Duodenal mucosa (tissue), 2 donors: ENCODE measurements at regions not wholly inside any gene's neighbourhood (a gene's known extent, or its start where the extent isn't known, plus 50 kb on each side); places are given as distances from the start of the nearest gene placed in this dataset.

Experiments
- H3K27ac ChIP-seq: one replicate; pipeline ENCODE4 v1.7.0; 2013; ENCODE audit warnings: low read depth, low read length
- H3K27me3 ChIP-seq, 2 donors: one replicate each; pipeline ENCODE4 v1.7.0; 2013; ENCODE audit warnings: low read length in 2 of 2, control low read depth in 1 of 2; ENCODE audit not compliant: insufficient read depth in 2 of 2, control insufficient read depth in 1 of 2
- H3K36me3 ChIP-seq, 2 donors: one replicate each; pipeline ENCODE4 v1.7.0; 2013; ENCODE audit warnings: low read length in 2 of 2, control low read depth in 1 of 2; ENCODE audit not compliant: insufficient read depth in 2 of 2, control insufficient read depth in 1 of 2
- H3K4me1 ChIP-seq, 2 donors: one replicate each; pipeline ENCODE4 v1.7.0; 2013; ENCODE audit warnings: low read length in 2 of 2, control low read depth in 1 of 2; ENCODE audit not compliant: insufficient read depth in 2 of 2, control insufficient read depth in 1 of 2
- H3K4me3 ChIP-seq, 2 donors: one replicate each; pipeline ENCODE4 v1.7.0; 2013; ENCODE audit warnings: low read length in 2 of 2, low read depth in 1 of 2
- H3K9ac ChIP-seq, 2 donors: one replicate each; pipeline ENCODE4 v1.7.0; 2013; ENCODE audit warnings: low read length in 2 of 2, low read depth in 1 of 2
- H3K9me3 ChIP-seq, 2 donors: one replicate each; pipeline ENCODE4 v1.7.0; 2013; ENCODE audit warnings: low read length in 2 of 2, control low read depth in 1 of 2; ENCODE audit not compliant: control insufficient read depth in 1 of 2

GRCh38 chr13:39946769-39947168 lies 291.3 kb downstream of the COG6 start:
- H3K4me3 ChIP-seq: no peak overlapping the region
- H3K4me1 ChIP-seq: no peaks in the 10 kb centered on the region
- H3K36me3 ChIP-seq: no peaks in the 10 kb centered on the region
- H3K9me3 ChIP-seq: no peaks in the 10 kb centered on the region
- H3K9ac ChIP-seq: no peak overlapping the region
- H3K27me3 ChIP-seq: no peaks in the 10 kb centered on the region
- H3K27ac ChIP-seq: no peak overlapping the region

- Histone ChIP-seq H3K36me3 (no peaks in the 10 kb centered on the region), H3K27me3 (no peaks in the 10 kb centered on the region), H3K4me3 (no peak overlapping the region), H3K27ac (no peak overlapping the region), H3K9me3 (no peaks in the 10 kb centered on the region), H3K4me1 (no peaks in the 10 kb centered on the region), H3K9ac (no peak overlapping the region)
These were observed 295.8 kb downstream of the COG6 start for GRCh38 chr13:39951301-39951700.

GRCh38 chr13:39952249-39953233 lies 297.1 kb downstream of the COG6 start:
- Histone ChIP-seq H3K36me3 (no peaks in the 10 kb centered on the region), H3K9me3 (no peaks in the 10 kb centered on the region), H3K27me3 (no peaks in the 10 kb centered on the region), H3K9ac (no peak overlapping the region), H3K4me3 (no peak overlapping the region), H3K4me1 (no peaks in the 10 kb centered on the region), H3K27ac (no peak overlapping the region)

DNA sequence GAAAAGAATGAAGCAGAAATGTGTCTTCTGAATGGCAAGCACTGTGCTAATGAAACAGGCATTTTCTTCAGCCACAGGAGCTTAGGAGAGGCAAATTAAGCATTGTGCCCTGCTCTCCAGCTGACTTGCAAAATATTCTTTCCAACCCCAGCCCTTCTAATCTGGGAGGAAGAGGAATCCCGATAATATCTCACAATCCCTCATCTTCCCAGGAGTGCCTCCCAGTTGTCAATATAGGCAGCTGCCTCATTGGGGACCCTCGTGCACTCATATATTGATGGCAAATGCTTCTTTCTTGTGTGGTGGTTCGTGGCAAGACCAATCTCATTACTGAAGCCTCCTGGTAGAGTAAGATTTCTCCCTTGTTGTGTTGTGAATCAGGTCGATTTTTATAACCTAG lies 299.0 kb downstream of the COG6 start:
- Histone ChIP-seq H3K4me3 (no peak overlapping the region), H3K27ac (no peak overlapping the region), H3K9ac (no peak overlapping the region), H3K36me3 (no peaks in the 10 kb centered on the region), H3K9me3 (no peaks in the 10 kb centered on the region), H3K27me3 (no peaks in the 10 kb centered on the region), H3K4me1 (no peaks in the 10 kb centered on the region)

DNA sequence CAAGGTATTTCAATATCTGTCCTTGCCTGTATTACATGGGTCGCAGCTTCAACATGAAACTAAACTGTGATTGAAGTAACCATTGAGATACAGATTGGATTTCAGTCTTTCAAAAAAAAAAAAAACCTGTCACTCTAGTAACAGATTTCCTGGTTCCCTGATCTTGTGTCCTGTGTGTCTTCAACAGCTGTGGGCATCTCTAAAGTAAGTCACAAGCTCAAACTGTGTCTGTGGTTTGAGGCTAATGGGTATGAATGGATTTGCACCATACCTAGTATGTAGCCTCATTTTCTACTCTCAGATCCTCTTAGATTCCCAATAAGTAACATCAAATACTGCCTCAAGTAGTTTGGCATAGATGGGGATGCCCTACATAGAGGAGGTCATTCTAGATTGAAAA lies 300.1 kb downstream of the COG6 start:
- Histone ChIP-seq H3K9ac (no peak overlapping the region), H3K27me3 (no peaks in the 10 kb centered on the region), H3K27ac (no peak overlapping the region), H3K4me1 (no peaks in the 10 kb centered on the region), H3K4me3 (no peak overlapping the region), H3K36me3 (no peaks in the 10 kb centered on the region), H3K9me3 (no peaks in the 10 kb centered on the region)

- no peak overlapping the region for H3K27ac ChIP-seq
- H3K4me1 ChIP-seq: no peaks in the 10 kb centered on the region
- no peaks in the 10 kb centered on the region for H3K27me3 ChIP-seq
- H3K4me3 ChIP-seq: no peak overlapping the region
- no peak overlapping the region for H3K9ac ChIP-seq
- no peaks in the 10 kb centered on the region for H3K9me3 ChIP-seq
- H3K36me3 ChIP-seq: no peaks in the 10 kb centered on the region
These were observed 300.6 kb downstream of the COG6 start for GRCh38 chr13:39956036-39956435.

DNA sequence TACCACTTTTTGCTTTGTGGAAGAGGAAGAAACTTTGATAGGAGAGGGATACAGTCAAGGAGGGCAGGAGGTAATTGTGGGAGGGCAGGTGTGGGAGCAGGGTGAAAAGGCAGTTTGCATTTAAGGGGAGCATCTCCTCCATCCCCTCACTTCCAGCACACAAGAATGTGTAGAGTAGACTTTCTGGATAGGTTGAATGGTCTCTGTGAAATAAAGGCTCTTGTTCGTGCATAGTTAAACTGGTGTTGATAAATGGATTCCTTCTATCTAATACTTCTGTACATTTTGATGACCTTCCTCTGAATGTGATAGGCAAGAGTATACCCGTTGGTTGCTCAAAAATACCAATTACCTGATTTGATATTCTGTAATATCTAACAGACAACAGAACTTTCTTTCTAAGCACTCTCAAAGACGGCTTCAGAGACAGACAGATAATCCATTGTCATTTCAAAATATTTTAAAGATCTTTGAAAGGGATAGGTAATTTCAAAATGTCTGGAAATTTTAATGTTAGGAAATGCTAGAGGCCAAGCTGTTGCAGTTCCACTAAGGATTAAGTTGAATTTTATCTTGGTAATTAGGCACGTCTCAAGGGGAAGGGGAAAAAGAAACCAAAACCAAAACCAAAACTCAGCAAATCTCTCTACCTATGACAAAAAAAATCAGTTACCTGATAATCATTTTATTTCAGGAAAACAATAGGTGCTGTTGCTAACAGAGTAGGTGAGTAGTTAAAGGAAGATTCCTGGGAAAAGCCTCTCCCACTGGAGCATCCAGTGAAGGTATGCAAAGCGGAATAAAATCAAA lies 302.6 kb downstream of the COG6 start:
- no peak overlapping the region for H3K27ac ChIP-seq
- H3K4me3 ChIP-seq: no peak overlapping the region
- no peaks in the 10 kb centered on the region for H3K9me3 ChIP-seq
- no peaks in the 10 kb centered on the region for H3K36me3 ChIP-seq
- H3K27me3 ChIP-seq: no peaks in the 10 kb centered on the region
- H3K9ac ChIP-seq: no peak overlapping the region
- H3K4me1 ChIP-seq: no peaks in the 10 kb centered on the region

GRCh38 chr13:39959497-39960144 lies 304.2 kb downstream of the COG6 start:
- Histone ChIP-seq H3K36me3 (no peaks in the 10 kb centered on the region), H3K9ac (no peak overlapping the region), H3K27ac (no peak overlapping the region), H3K4me3 (no peak overlapping the region), H3K27me3 (no peaks in the 10 kb centered on the region), H3K4me1 (no peaks in the 10 kb centered on the region), H3K9me3 (no peaks in the 10 kb centered on the region)

GRCh38 chr13:39960191-39960590 lies 304.7 kb downstream of the COG6 start:
- no peaks in the 10 kb centered on the region for H3K9me3 ChIP-seq
- no peaks in the 10 kb centered on the region for H3K4me1 ChIP-seq
- no peak overlapping the region for H3K4me3 ChIP-seq
- H3K27ac ChIP-seq: no peak overlapping the region
- H3K36me3 ChIP-seq: no peaks in the 10 kb centered on the region
- H3K27me3 ChIP-seq: no peaks in the 10 kb centered on the region
- H3K9ac ChIP-seq: no peak overlapping the region

- H3K27me3 ChIP-seq: no peaks in the 10 kb centered on the region
- H3K4me3 ChIP-seq: no peak overlapping the region
- H3K9ac ChIP-seq: no peak overlapping the region
- H3K27ac ChIP-seq: no peak overlapping the region
- H3K9me3 ChIP-seq: no peaks in the 10 kb centered on the region
- H3K4me1 ChIP-seq: no peaks in the 10 kb centered on the region
- no peaks in the 10 kb centered on the region for H3K36me3 ChIP-seq
These were observed 305.6 kb downstream of the COG6 start for GRCh38 chr13:39961036-39961435.
